NCI-H82 (cell line): ENCODE measurements at regions not wholly inside any gene's neighbourhood (a gene's known extent, or its start where the extent isn't known, plus 50 kb on each side); places are given as distances from the start of the nearest gene placed in this dataset.

Experiments
- DNase-seq: peaks from one replicate; lab custom pipeline; 2025; lab: John Stamatoyannopoulos, UW

GRCh38 chr12:41932470-41932991, 212.1 kb downstream of the GXYLT1 start:
- DNase-seq: peak; percentile 16

- DNase-seq: no peak
Measured at GRCh38 chr12:41930866-41931437, 213.7 kb downstream of the GXYLT1 start.

DNA sequence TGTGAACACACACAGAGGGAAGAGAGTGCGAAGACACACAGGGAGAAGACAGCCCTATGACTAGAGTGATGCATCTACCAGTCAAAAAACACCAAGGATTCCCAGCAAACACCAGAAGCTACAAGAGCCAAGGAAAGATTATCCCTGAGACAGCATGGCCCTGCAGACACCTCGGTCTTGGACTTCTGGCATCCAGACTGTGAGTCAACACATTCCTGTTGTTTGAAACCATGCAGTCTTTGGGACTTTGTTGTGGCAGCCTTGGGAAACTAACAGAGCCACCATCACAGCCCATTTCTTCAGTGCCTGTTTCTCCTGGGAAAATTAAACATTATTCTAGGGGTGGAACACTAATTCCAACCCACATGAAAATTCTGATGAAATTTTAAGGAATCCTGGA, 220.6 kb downstream of the GXYLT1 start:
- DNase-seq: no peak

DNA sequence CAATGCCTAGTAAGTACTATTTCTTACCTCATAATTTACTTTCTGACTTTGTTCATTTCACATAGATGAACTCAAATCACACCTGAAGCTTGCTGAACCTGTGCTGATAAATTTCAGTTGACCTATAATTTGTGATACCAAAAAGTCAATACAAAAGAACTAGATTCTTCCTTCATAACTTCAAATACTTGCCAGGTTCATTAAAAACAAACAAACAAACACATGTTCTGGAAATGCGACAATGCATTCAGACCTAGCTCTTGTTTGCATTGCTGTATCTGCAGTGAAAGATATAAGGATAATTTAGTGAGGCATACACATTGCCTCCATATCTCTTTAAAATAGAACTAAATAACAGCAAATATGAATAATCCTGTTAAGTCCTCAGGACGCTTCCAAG, 221.3 kb downstream of the GXYLT1 start:
- DNase-seq: no peak

DNA sequence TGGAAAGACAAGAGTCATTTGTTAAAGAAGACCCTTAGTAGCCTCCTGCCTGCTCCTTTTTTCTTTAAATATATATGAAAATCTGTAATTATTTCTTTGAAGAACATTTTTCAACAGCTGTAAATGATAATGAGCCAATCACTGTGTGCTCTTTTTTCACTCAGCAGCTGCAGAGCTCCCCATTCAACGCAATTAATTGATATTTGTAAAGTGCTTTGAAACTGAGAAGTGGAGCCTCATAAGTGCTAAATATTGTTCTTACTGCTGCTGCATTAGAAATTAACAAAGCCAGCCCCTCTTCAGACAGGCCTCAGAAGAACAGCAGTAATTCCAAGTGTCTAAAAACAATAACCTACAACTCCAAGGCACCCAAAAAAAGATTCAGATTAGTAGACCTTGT, 224.3 kb downstream of the GXYLT1 start:
- no peak for DNase-seq

GRCh38 chr12:41919526-41920261, 225.0 kb downstream of the GXYLT1 start:
- DNase-seq: no peak

DNA sequence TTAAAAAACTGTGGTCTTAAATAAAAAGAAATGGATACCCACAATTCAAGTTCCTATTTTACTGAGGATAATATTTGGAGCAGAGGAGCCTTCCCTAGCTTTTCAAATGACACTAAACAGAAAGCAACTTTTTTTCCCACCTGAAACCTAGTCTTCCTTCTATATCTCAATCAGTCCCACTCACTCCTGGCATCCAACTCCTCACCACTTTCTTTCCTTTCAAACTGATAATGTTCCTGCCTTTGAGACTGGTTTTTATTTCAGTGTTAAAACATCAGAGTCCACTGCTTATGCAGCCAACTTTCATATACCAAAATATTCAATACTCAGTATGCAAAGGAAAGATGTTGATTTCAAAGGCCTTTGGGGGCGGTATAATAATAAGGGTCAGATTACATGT, 225.6 kb downstream of the GXYLT1 start:
- no peak for DNase-seq

- peak; percentile 62 for DNase-seq
Measured at GRCh38 chr12:41917938-41918341, 226.7 kb downstream of the GXYLT1 start.

GRCh38 chr12:41917181-41917580, 227.5 kb downstream of the GXYLT1 start:
- no peak for DNase-seq

GRCh38 chr12:41910578-41911320, 233.9 kb downstream of the GXYLT1 start:
- no peak for DNase-seq

DNA sequence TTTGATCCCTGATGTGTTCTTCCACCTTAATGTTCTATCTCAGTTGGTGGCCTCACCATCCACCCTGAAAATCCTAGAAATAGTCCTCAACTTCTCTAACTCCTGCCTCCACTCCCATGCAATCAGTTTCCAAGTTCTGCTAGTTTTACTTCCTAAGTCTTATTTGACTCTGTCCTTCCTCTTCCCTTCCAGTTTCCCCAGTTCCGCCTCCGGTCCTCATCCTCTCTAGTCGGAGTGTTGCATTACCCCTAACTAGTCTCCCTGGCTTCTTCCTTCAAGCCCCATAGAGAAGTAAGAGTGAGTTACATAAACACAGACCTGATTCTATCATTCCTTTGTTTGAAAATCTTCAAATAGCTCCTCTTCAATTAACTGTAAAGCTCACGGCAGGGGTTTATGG, 236.5 kb downstream of the GXYLT1 start:
- DNase-seq: no peak

- no peak for DNase-seq
Measured at GRCh38 chr12:41907550-41907949, 237.1 kb downstream of the GXYLT1 start.

DNA sequence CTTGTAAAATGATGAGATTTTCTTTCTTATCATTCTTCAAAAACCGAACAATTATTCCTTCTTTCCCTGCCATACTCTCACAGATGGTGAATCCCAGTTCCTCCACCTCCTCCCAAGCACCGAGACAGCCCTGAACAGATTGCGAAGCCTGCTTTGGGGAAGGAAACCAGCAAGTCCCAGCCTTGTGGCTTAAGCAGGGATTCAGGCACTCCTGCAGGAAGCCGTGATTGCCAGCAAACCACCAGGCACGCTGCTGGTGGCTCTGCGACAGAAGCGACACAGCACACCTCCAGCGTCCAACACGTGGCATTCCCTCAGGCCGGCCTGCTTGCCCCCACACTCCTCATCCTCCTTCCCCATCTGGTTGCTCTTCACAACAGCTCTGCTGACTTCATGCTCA, 237.7 kb downstream of the GXYLT1 start:
- DNase-seq: peak; percentile 82

DNA sequence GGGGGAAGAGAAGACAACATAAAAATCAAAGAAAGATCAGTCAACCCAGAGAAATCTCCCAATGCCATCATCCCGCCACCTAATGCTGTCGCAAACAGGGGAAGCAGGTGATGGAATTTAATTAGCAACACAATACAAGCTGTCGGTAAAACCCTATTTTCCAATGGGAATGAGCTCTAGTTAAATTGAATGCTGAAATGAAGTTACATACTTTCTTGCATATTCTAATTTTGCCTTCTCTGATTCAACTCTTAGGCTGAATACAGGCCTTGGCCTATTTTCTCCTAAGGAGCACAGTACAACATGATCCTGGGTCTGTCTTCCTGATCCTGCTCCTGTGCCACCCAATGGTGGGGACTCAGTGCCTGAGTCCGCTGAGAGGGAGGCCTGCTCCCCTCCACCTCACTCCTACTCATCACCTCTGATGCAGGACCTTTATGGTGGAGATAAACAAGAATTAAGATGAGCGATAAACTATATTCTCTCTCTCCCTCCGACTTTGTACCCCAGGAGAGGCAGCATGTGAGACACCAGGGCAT, 238.8 kb downstream of the GXYLT1 start:
- DNase-seq: no peak

- peak; percentile 80 for DNase-seq
Measured at GRCh38 chr12:41905073-41905758, 239.5 kb downstream of the GXYLT1 start.

GRCh38 chr12:41904041-41904440, 240.6 kb downstream of the GXYLT1 start:
- DNase-seq: no peak

GRCh38 chr12:41903014-41903708, 241.5 kb downstream of the GXYLT1 start:
- DNase-seq: no peak

DNA sequence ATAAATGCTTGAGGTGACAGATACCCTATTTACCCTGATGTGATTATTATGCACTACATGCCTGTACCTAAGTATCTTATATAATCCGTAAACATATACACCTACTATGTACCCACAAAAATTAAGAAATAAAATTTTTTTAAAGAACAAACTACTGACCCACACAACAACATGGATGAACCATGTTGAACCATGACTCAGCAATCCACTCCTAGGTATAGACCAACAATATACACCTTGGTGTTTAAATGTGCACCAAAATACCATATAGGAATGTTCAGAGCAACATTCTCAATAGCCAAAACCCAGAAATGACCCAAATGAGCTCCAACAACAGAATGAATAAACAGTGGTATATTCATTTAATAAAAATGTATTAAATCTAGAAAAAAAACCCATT, 245.1 kb downstream of the GXYLT1 start:
- no peak for DNase-seq

GRCh38 chr12:41897593-41897992, 247.1 kb downstream of the GXYLT1 start:
- DNase-seq: no peak

DNA sequence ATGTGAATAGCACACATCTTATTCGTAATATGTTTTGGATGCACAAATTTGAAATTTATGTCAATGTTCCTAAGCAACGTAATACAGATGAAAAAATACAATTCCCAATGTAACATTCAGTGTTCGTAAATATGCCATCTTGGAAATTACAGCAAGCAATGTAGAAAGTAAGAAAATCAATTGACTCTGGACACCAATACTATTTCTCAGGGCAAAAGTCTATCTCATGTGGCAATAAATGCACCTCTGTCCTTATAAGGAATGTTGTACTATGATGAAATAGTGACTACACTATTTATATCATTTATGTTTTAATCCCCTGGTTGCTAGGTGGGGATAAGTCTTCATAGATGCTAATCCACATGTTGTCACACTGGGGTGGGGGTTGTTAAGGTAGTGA, 251.2 kb downstream of the GXYLT1 start:
- DNase-seq: peak; percentile 51

DNA sequence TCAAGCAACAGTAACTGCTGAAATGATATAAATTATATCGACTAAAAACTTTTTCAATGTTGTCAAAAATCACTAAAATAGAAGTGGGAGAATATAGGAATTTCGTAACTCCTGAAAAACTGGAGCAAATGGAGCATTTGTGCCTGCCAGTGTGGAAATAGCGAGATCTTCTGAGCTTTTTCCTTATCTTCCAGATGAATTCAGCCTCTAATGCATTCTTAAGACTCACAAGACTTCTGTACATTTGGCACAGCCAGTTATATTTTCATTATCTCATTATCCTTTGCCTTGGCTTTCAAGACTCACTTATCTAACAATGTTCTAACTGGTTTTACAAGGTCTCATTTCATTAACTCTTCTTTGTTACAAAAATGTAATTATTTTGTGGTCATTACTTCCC, 252.4 kb downstream of the GXYLT1 start:
- DNase-seq: no peak

DNA sequence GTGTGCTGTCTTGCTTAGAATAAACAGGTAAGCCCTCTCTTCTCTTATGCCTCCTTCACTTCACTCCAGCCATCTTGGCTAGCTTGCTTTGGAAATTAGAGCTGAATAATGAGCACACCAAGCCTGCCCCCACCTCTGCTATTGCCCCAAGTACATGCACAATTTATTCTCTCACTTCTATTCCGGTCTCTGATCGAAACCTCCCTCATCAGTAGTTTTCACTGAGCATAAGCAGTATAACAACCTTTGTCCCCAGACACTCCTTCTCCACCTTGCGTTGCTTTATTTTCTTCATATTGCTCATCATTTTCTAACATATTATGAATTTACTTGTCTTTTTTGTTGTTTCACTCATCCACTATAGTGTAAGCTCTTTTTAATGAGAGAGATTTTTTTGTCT, 253.4 kb downstream of the GXYLT1 start:
- DNase-seq: no peak
